ENCODE measurements at regions not wholly inside any gene's neighbourhood (a gene's known extent, or its start where the extent isn't known, plus 50 kb on each side); places are given as distances from the start of the nearest gene placed in this dataset.

DNA sequence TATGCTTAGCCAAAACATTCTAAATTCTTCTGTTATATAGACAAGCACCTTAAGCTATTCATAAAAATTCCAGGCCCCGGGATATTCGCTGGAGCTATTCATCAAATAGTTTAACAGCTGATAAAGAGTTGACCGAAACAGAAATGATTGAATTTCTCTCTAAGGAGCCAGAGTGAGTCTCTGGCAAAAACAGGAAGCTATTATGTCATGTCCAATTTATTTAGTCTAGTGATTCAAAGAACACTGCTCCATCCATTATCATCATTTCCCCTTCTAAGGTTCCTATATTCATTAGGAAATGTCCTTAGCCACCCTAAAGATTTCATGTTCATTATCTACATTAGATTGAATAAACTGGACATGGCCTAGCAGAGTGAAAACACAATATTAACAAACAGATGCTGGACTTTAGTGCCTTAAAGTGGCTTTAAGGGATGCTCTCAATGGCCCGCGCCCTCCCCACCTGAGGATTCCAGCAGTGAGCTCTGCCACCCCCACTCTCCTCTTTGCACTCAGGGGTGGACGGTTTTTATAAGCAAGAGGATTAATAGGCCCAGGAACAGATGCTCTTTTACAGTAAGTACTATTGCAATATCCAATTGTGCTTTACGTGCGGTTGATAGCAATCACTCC, 122.1 kb upstream of the RGS1 start:
- Histone ChIP-seq H4K8ac (ENCODE audit: low read depth, low read length) (no peak overlapping the region), H2BK5ac (ENCODE audit: low read length) (no peak overlapping the region), H3K4ac (ENCODE audit: low read length) (no peak overlapping the region), H2AK5ac (ENCODE audit: low read depth, low read length) (no peak overlapping the region), H3K4me1 (ENCODE audit: control insufficient read depth in 2 of 2, insufficient read depth in 1 of 2, low read depth in 1 of 2, low read length in 2 of 2) (no peaks in the 10 kb centered on the region), H3K9ac (ENCODE audit: low read depth, low read length, poor library complexity) (no peak overlapping the region), H3K23ac (ENCODE audit: low read depth, low read length, poor library complexity) (no peak overlapping the region), H3K4me3 (ENCODE audit: low read length in 2 of 2) (no peak overlapping the region), H2AFZ (ENCODE audit: low read length) (no peak overlapping the region), H3K27me3 (ENCODE audit: control insufficient read depth in 3 of 3, insufficient read depth in 3 of 3, low read depth in 1 of 3, low read length in 3 of 3) (no peaks in the 10 kb centered on the region), H3K9me3 (replicated peaks in 1 of 2; ENCODE audit: control insufficient read depth in 2 of 2, insufficient read depth in 1 of 2, low read depth in 1 of 2, low read length in 2 of 2) (no peaks in the 10 kb centered on the region), H2BK12ac (ENCODE audit: low read length) (no peak overlapping the region), H2BK120ac (ENCODE audit: low read depth, low read length) (no peak overlapping the region), H3K36me3 (replicated peaks in 1 of 2; ENCODE audit: control insufficient read depth in 2 of 2, insufficient read depth in 2 of 2, low read length in 2 of 2) (no peaks in the 10 kb centered on the region), H3K4me2 (ENCODE audit: insufficient read depth, low read length, poor library complexity, severe bottlenecking) (no peak overlapping the region), H4K91ac (ENCODE audit: low read depth, low read length, poor library complexity) (no peak overlapping the region), H3K27ac (replicated peaks; ENCODE audit: low read length) (no peak overlapping the region), H3K18ac (ENCODE audit: low read length) (no peak overlapping the region), H3K79me1 (ENCODE audit: low read depth, low read length) (no peaks in the 10 kb centered on the region), H2BK15ac (ENCODE audit: low read length) (no peak overlapping the region), H3K14ac (ENCODE audit: low read length) (no peak overlapping the region)
- no CpG with 5 or more reads among the region's 8 CpGs for WGBS, 2 donors (ENCODE audit: extremely low coverage in 2 of 2, insufficient read length in 2 of 2, insufficient replicate concordance in 1 of 2)
- no peak for DNase-seq (ENCODE audit: low spot score)

- Histone ChIP-seq H3K4ac (ENCODE audit: low read length) (no peak overlapping the region), H2BK15ac (ENCODE audit: low read length) (no peak overlapping the region), H2BK12ac (ENCODE audit: low read length) (no peak overlapping the region), H3K4me2 (ENCODE audit: insufficient read depth, low read length, poor library complexity, severe bottlenecking) (no peak overlapping the region), H4K8ac (ENCODE audit: low read depth, low read length) (no peak overlapping the region), H3K18ac (ENCODE audit: low read length) (no peak overlapping the region), H2BK120ac (ENCODE audit: low read depth, low read length) (no peak overlapping the region), H3K36me3 (replicated peaks in 1 of 2; ENCODE audit: control insufficient read depth in 2 of 2, insufficient read depth in 2 of 2, low read length in 2 of 2) (no peaks in the 10 kb centered on the region), H2BK5ac (ENCODE audit: low read length) (no peak overlapping the region), H2AFZ (ENCODE audit: low read length) (no peak overlapping the region), H3K23ac (ENCODE audit: low read depth, low read length, poor library complexity) (no peak overlapping the region), H2AK5ac (ENCODE audit: low read depth, low read length) (no peak overlapping the region), H4K91ac (ENCODE audit: low read depth, low read length, poor library complexity) (no peak overlapping the region), H3K27ac (replicated peaks; ENCODE audit: low read length) (no peak overlapping the region), H3K4me1 (ENCODE audit: control insufficient read depth in 2 of 2, insufficient read depth in 1 of 2, low read depth in 1 of 2, low read length in 2 of 2) (no peaks in the 10 kb centered on the region), H3K27me3 (ENCODE audit: control insufficient read depth in 3 of 3, insufficient read depth in 3 of 3, low read depth in 1 of 3, low read length in 3 of 3) (no peaks in the 10 kb centered on the region), H3K4me3 (ENCODE audit: low read length in 2 of 2) (no peak overlapping the region), H3K14ac (ENCODE audit: low read length) (no peak overlapping the region), H3K9me3 (replicated peaks in 1 of 2; ENCODE audit: control insufficient read depth in 2 of 2, insufficient read depth in 1 of 2, low read depth in 1 of 2, low read length in 2 of 2) (no peaks in the 10 kb centered on the region), H3K79me1 (ENCODE audit: low read depth, low read length) (no peaks in the 10 kb centered on the region), H3K9ac (ENCODE audit: low read depth, low read length, poor library complexity) (no peak overlapping the region)
- DNase-seq (ENCODE audit: low spot score) = no peak
Measured at GRCh38 chr1:192459467-192459866, 116.1 kb upstream of the RGS1 start.

DNA sequence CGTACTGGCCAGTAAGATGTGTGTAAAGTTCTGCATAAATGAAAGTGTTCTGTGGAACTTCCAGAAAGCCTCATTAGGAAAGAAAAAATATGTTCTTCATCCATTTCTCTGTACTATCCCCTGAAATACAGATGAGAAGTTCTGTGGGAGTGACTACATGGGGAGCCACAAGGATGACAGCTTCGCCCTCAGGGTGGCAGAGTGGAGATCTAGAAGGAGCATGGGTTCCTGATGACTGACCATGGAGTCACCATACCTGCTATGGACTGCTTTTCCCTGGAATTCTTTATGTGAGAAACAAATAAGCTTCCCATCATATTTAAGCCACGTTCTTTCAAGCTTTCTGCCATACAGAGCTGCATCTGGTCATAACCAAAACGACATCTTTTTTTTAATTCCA, 113.9 kb upstream of the RGS1 start:
- Histone ChIP-seq H3K4me2 (ENCODE audit: insufficient read depth, low read length, poor library complexity, severe bottlenecking) (no peak overlapping the region), H4K91ac (ENCODE audit: low read depth, low read length, poor library complexity) (no peak overlapping the region), H3K27ac (replicated peaks; ENCODE audit: low read length) (no peak overlapping the region), H3K4ac (ENCODE audit: low read length) (no peak overlapping the region), H2BK5ac (ENCODE audit: low read length) (no peak overlapping the region), H3K27me3 (ENCODE audit: control insufficient read depth in 3 of 3, insufficient read depth in 3 of 3, low read depth in 1 of 3, low read length in 3 of 3) (no peaks in the 10 kb centered on the region), H2BK12ac (ENCODE audit: low read length) (no peak overlapping the region), H2BK120ac (ENCODE audit: low read depth, low read length) (no peak overlapping the region), H2AK5ac (ENCODE audit: low read depth, low read length) (no peak overlapping the region), H2BK15ac (ENCODE audit: low read length) (no peak overlapping the region), H3K9ac (ENCODE audit: low read depth, low read length, poor library complexity) (no peak overlapping the region), H3K79me1 (ENCODE audit: low read depth, low read length) (no peaks in the 10 kb centered on the region), H3K36me3 (replicated peaks in 1 of 2; ENCODE audit: control insufficient read depth in 2 of 2, insufficient read depth in 2 of 2, low read length in 2 of 2) (no peaks in the 10 kb centered on the region), H3K9me3 (replicated peaks in 1 of 2; ENCODE audit: control insufficient read depth in 2 of 2, insufficient read depth in 1 of 2, low read depth in 1 of 2, low read length in 2 of 2) (no peaks in the 10 kb centered on the region), H3K14ac (ENCODE audit: low read length) (no peak overlapping the region), H3K4me3 (ENCODE audit: low read length in 2 of 2) (no peak overlapping the region), H2AFZ (ENCODE audit: low read length) (no peak overlapping the region), H4K8ac (ENCODE audit: low read depth, low read length) (no peak overlapping the region), H3K4me1 (ENCODE audit: control insufficient read depth in 2 of 2, insufficient read depth in 1 of 2, low read depth in 1 of 2, low read length in 2 of 2) (no peaks in the 10 kb centered on the region), H3K23ac (ENCODE audit: low read depth, low read length, poor library complexity) (no peak overlapping the region), H3K18ac (ENCODE audit: low read length) (no peak overlapping the region)
- no CpG with 5 or more reads among the region's 4 CpGs for WGBS, 2 donors (ENCODE audit: extremely low coverage in 2 of 2, insufficient read length in 2 of 2, insufficient replicate concordance in 1 of 2)
- no peak for DNase-seq (ENCODE audit: low spot score)

- Histone ChIP-seq H3K4me1 (ENCODE audit: control insufficient read depth in 2 of 2, insufficient read depth in 1 of 2, low read depth in 1 of 2, low read length in 2 of 2) (no peaks in the 10 kb centered on the region), H3K9ac (ENCODE audit: low read depth, low read length, poor library complexity) (no peak overlapping the region), H3K36me3 (replicated peaks in 1 of 2; ENCODE audit: control insufficient read depth in 2 of 2, insufficient read depth in 2 of 2, low read length in 2 of 2) (no peaks in the 10 kb centered on the region), H3K18ac (ENCODE audit: low read length) (no peak overlapping the region), H3K27me3 (ENCODE audit: control insufficient read depth in 3 of 3, insufficient read depth in 3 of 3, low read depth in 1 of 3, low read length in 3 of 3) (no peaks in the 10 kb centered on the region), H2BK12ac (ENCODE audit: low read length) (no peak overlapping the region), H4K91ac (ENCODE audit: low read depth, low read length, poor library complexity) (no peak overlapping the region), H3K9me3 (replicated peaks in 1 of 2; ENCODE audit: control insufficient read depth in 2 of 2, insufficient read depth in 1 of 2, low read depth in 1 of 2, low read length in 2 of 2) (no peaks in the 10 kb centered on the region), H4K8ac (ENCODE audit: low read depth, low read length) (no peak overlapping the region), H2AK5ac (ENCODE audit: low read depth, low read length) (no peak overlapping the region), H3K4me3 (ENCODE audit: low read length in 2 of 2) (no peak overlapping the region), H3K4ac (ENCODE audit: low read length) (no peak overlapping the region), H3K27ac (replicated peaks; ENCODE audit: low read length) (no peak overlapping the region), H2AFZ (ENCODE audit: low read length) (no peak overlapping the region), H3K14ac (ENCODE audit: low read length) (no peak overlapping the region), H2BK120ac (ENCODE audit: low read depth, low read length) (no peak overlapping the region), H3K4me2 (ENCODE audit: insufficient read depth, low read length, poor library complexity, severe bottlenecking) (no peak overlapping the region), H3K23ac (ENCODE audit: low read depth, low read length, poor library complexity) (no peak overlapping the region), H2BK5ac (ENCODE audit: low read length) (no peak overlapping the region), H2BK15ac (ENCODE audit: low read length) (no peak overlapping the region), H3K79me1 (ENCODE audit: low read depth, low read length) (no peaks in the 10 kb centered on the region)
- no peak for DNase-seq (ENCODE audit: low spot score)
- 100% methylated on average over 1 of the region's 3 CpGs; no CpG with 5 or more reads in 1 of the 2 donors for WGBS, 2 donors (ENCODE audit: extremely low coverage in 2 of 2, insufficient read length in 2 of 2, insufficient replicate concordance in 1 of 2)
Measured at GRCh38 chr1:192462616-192463015, 113.0 kb upstream of the RGS1 start.

Data from neuronal stem cell (in vitro differentiated cells).